Karpas-422 (cell line): ENCODE measurements at regions not wholly inside any gene's neighbourhood (a gene's known extent, or its start where the extent isn't known, plus 50 kb on each side); places are given as distances from the start of the nearest gene placed in this dataset.
"Not testable (repeated sequence)": the region's sequence is repeated elsewhere in the genome, so short reads cannot be mapped to it uniquely, and the experiment has no call there.

Source experiments
- DNase-seq: peaks from one replicate; pipeline ENCODE4 v3.0.0-alpha.2; 2015
- H2AFZ ChIP-seq: fragments of 200-600 bp; sonication (generic); 2 replicates; pipeline ENCODE4 v1.6.1; 2014; ENCODE audit warnings: antibody characterized with exemption, low read length, mixed read lengths
- H3K27ac ChIP-seq: fragments of 200-600 bp; sonication (generic); 2 replicates; pipeline ENCODE4 v1.5.1; 2014; ENCODE audit warnings: mild to moderate bottlenecking, low read length, moderate library complexity
- H3K27me3 ChIP-seq: fragments of 200-600 bp; sonication (generic); 2 replicates; pipeline ENCODE4 v1.6.1; 2014; ENCODE audit warnings: low read length, mixed read lengths
- H3K36me3 ChIP-seq: fragments of 200-600 bp; sonication (generic); 2 replicates; pipeline ENCODE4 v1.6.1; 2014; ENCODE audit warnings: low read length, mixed read lengths; ENCODE audit not compliant: insufficient read depth
- H3K4me1 ChIP-seq: fragments of 200-600 bp; sonication (generic); 2 replicates; pipeline ENCODE4 v1.6.1; 2014; ENCODE audit warnings: mild to moderate bottlenecking, low read length, mixed read lengths
- H3K4me2 ChIP-seq: fragments of 200-600 bp; sonication (generic); 2 replicates; pipeline ENCODE4 v1.6.1; 2014; ENCODE audit warnings: low read length, low read depth, mild to moderate bottlenecking; ENCODE audit not compliant: poor library complexity, severe bottlenecking
- H3K4me3 ChIP-seq: fragments of 200-600 bp; sonication (generic); 2 replicates; pipeline ENCODE4 v1.5.1; 2014; ENCODE audit warnings: mild to moderate bottlenecking, antibody characterized with exemption, low read length, mixed read lengths
- H3K79me2 ChIP-seq: fragments of 200-600 bp; sonication (generic); 2 replicates; pipeline ENCODE4 v1.6.1; 2014; ENCODE audit warnings: mild to moderate bottlenecking, low read length, mixed read lengths
- H3K9ac ChIP-seq: fragments of 200-600 bp; sonication (generic); 2 replicates; pipeline ENCODE4 v1.6.0; 2014; ENCODE audit warnings: low read length
- H3K9me2 ChIP-seq: fragments of 200-600 bp; sonication (generic), shearing (Covaris generic); replicated peaks from 2 replicates; pipeline ENCODE4 v1.6.0; 2014; ENCODE audit warnings: mild to moderate bottlenecking, low read length, moderate library complexity; ENCODE audit not compliant: insufficient read depth
- H3K9me3 ChIP-seq: fragments of 300-700, 200-600 bp; sonication (generic); 2 replicates; pipeline ENCODE4 v1.6.1; 2014; ENCODE audit warnings: low read length, mixed read lengths
- H4K20me1 ChIP-seq: fragments of 200-600 bp; sonication (generic); 2 replicates; pipeline ENCODE4 v1.6.1; 2014; ENCODE audit warnings: mild to moderate bottlenecking, antibody characterized with exemption, low read length, low read depth; ENCODE audit not compliant: insufficient read depth

GRCh38 chr16:29177203-29177887, 192.5 kb downstream of the LAT start:
- DNase-seq, H3K9ac ChIP-seq, H3K9me3 ChIP-seq, H3K27ac ChIP-seq, H3K4me1 ChIP-seq, H3K79me2 ChIP-seq, H2AFZ ChIP-seq, H3K27me3 ChIP-seq, H3K4me3 ChIP-seq, H3K9me2 ChIP-seq, H3K4me2 ChIP-seq, H4K20me1 ChIP-seq, H3K36me3 ChIP-seq: not testable (repeated sequence)

GRCh38 chr16:29176822-29177202, 192.0 kb downstream of the LAT start:
- not testable (repeated sequence) for H4K20me1 ChIP-seq, H3K4me3 ChIP-seq, H3K36me3 ChIP-seq, H3K9me2 ChIP-seq, H3K27ac ChIP-seq, H3K9me3 ChIP-seq, H2AFZ ChIP-seq, H3K9ac ChIP-seq, H3K79me2 ChIP-seq, DNase-seq, H3K27me3 ChIP-seq, H3K4me1 ChIP-seq, H3K4me2 ChIP-seq

- not testable (repeated sequence) for H3K79me2 ChIP-seq, H2AFZ ChIP-seq, H3K4me2 ChIP-seq
These were observed 191.3 kb downstream of the LAT start for GRCh38 chr16:29176154-29176470.

GRCh38 chr16:29175411-29176153, 190.7 kb downstream of the LAT start:
- not testable (repeated sequence) for H2AFZ ChIP-seq, DNase-seq, H3K9me2 ChIP-seq, H3K4me1 ChIP-seq, H3K4me2 ChIP-seq, H3K9ac ChIP-seq, H3K79me2 ChIP-seq, H3K27me3 ChIP-seq, H3K9me3 ChIP-seq, H4K20me1 ChIP-seq, H3K4me3 ChIP-seq, H3K27ac ChIP-seq, H3K36me3 ChIP-seq

More at GRCh38 chr16:29176154-29176470, 191.3 kb downstream of the LAT start:
- H4K20me1 ChIP-seq, H3K9me3 ChIP-seq, H3K4me3 ChIP-seq, H3K9ac ChIP-seq, H3K9me2 ChIP-seq, H3K27ac ChIP-seq, DNase-seq, H3K27me3 ChIP-seq, H3K36me3 ChIP-seq, H3K4me1 ChIP-seq: not testable (repeated sequence)

GRCh38 chr16:29173371-29174305, 188.8 kb downstream of the LAT start:
- H3K4me2 ChIP-seq, DNase-seq, H3K9ac ChIP-seq, H3K4me1 ChIP-seq, H3K9me2 ChIP-seq, H4K20me1 ChIP-seq, H3K79me2 ChIP-seq, H3K27me3 ChIP-seq, H2AFZ ChIP-seq, H3K27ac ChIP-seq, H3K4me3 ChIP-seq, H3K36me3 ChIP-seq, H3K9me3 ChIP-seq: not testable (repeated sequence)

GRCh38 chr16:29172098-29172724, 187.4 kb downstream of the LAT start:
- not testable (repeated sequence) for DNase-seq, H3K27ac ChIP-seq, H3K4me2 ChIP-seq, H3K9ac ChIP-seq, H3K36me3 ChIP-seq, H3K27me3 ChIP-seq, H3K9me3 ChIP-seq, H4K20me1 ChIP-seq, H3K79me2 ChIP-seq, H3K4me1 ChIP-seq, H3K4me3 ChIP-seq, H3K9me2 ChIP-seq, H2AFZ ChIP-seq

GRCh38 chr16:29171296-29171695, 186.4 kb downstream of the LAT start:
- H2AFZ ChIP-seq, H3K4me3 ChIP-seq, H3K27me3 ChIP-seq, H3K36me3 ChIP-seq, H4K20me1 ChIP-seq, H3K4me2 ChIP-seq, H3K9ac ChIP-seq, H3K79me2 ChIP-seq, H3K9me3 ChIP-seq, DNase-seq, H3K9me2 ChIP-seq, H3K27ac ChIP-seq, H3K4me1 ChIP-seq: not testable (repeated sequence)
